ENCODE measurements at regions not wholly inside any gene's neighbourhood (a gene's known extent, or its start where the extent isn't known, plus 50 kb on each side); places are given as distances from the start of the nearest gene placed in this dataset.

DNA sequence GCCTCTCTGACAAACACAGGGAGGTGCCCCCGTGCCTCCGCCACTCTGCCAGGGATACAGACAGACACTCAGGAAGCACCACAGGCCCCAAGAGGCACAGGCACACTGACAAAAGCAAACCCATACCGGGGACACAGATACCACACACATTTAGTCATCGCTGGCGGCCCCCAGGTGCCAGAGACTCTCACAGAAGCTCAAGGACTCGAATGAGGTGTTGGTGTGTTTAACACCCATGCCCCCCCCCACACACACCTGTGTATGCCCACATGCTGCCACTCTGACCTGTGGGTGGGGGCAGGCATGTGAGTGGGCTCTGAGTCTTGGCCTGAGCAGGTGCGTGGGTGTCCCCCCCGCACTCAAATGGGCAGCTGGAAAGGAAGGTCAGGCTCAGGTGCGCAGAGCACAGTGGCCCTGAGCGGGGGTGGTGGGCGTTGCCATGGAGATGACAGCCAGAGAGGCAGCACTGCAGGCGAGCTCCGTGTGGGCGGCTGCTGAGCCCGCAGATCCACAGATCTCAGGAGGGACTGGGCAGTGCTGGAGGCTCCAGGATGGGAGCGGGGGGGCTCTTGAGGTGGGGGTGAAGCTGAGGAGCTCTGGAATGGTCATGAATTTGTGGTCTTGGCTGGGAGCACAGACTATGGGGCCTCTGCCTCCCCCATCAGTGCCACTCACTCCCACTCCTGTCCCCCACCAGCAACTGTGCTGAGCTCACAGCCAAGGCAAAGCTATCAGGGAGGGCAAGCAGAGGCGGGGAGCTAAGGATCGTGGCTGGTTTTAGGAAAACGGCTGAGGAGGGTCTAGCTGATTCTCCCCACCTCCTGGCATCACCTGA is 73.9 kb upstream of the TAF1B start:
- TF ChIP-seq, protein P1, sequence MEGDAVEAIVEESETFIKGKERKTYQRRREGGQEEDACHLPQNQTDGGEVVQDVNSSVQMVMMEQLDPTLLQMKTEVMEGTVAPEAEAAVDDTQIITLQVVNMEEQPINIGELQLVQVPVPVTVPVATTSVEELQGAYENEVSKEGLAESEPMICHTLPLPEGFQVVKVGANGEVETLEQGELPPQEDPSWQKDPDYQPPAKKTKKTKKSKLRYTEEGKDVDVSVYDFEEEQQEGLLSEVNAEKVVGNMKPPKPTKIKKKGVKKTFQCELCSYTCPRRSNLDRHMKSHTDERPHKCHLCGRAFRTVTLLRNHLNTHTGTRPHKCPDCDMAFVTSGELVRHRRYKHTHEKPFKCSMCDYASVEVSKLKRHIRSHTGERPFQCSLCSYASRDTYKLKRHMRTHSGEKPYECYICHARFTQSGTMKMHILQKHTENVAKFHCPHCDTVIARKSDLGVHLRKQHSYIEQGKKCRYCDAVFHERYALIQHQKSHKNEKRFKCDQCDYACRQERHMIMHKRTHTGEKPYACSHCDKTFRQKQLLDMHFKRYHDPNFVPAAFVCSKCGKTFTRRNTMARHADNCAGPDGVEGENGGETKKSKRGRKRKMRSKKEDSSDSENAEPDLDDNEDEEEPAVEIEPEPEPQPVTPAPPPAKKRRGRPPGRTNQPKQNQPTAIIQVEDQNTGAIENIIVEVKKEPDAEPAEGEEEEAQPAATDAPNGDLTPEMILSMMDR (IDR thresholded peaks at IDR 0.05; ENCODE audit: low read depth, low read length) = no peak
- H3K4me3 ChIP-seq = no peak overlapping the region
- DNase-seq (ENCODE audit: low read depth in 1 of 2, low spot score in 1 of 2) = no peak
- no peak overlapping the region for H3K27ac ChIP-seq
- H3K4me1 ChIP-seq (ENCODE audit: low read depth) = peaks cover 7% of the 10 kb centered on the region
- no peaks in the 10 kb centered on the region for H3K9me3 ChIP-seq (ENCODE audit: low read depth)
- H3K36me3 ChIP-seq = no peaks in the 10 kb centered on the region
- H3K27me3 ChIP-seq = no peaks in the 10 kb centered on the region

DNA sequence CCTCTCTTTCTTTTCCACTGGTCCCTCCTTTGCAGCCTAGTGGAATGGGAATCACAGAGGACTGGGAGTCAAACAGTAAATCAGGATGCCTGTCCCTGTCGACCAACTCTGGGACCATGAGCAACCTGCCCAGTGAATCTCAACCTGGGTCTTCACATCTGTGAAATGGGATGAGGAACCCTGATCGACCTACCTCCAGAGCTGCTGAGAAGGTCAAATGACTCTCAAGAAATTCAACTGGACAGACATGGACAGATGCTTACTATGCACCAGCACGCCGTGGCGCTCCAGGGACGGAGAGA is 73.3 kb upstream of the TAF1B start:
- TF ChIP-seq, protein P1 (IDR thresholded peaks at IDR 0.05; ENCODE audit: low read depth, low read length) = no peak
- Histone ChIP-seq H3K4me1 (ENCODE audit: low read depth) (peaks cover 7% of the 10 kb centered on the region), H3K27me3 (no peaks in the 10 kb centered on the region), H3K9me3 (ENCODE audit: low read depth) (no peaks in the 10 kb centered on the region), H3K4me3 (no peak overlapping the region), H3K36me3 (no peaks in the 10 kb centered on the region), H3K27ac (no peak overlapping the region)
- no peak for DNase-seq (ENCODE audit: low read depth in 1 of 2, low spot score in 1 of 2)

DNA sequence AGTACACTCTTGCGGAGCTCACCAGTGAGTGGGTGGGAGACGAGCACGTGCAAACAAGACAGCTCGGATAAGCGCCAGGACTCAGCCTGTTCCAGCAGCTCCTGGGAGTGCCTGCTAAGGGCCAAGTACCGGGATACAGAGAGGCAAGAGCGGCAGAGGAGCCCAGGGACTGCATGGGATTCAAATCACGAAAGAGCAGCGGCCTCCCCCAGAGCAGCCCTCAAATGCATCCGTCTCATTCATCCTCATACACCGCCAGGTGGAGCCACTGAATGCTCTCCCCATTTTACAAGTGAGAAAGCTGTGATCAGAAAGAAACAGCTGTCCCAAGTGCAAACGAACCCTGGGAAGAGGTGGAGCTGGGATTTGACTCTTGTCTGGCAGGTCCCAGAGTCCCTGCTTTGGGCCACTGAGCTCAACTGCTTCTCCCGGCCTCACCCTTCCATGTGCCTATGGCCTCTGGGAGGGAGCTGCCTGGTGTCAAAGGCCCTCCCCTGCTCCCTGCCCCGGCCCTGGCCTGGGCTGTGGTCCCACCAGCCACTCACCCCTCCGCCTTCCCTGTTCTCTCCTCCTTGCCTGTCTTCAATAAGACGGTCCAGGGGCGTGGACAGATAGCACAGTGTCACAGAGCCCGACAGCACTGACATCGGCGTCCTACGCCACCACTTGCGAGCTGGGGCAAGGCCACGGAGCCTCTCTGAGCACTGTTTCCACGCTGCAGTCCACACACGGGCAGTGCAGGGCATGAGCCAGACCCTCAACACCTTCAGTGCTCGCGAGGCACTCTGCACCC is 72.8 kb upstream of the TAF1B start:
- Histone ChIP-seq H3K4me1 (ENCODE audit: low read depth) (peaks cover 7% of the 10 kb centered on the region), H3K36me3 (no peaks in the 10 kb centered on the region), H3K27ac (no peak overlapping the region), H3K9me3 (ENCODE audit: low read depth) (no peaks in the 10 kb centered on the region), H3K4me3 (no peak overlapping the region), H3K27me3 (no peaks in the 10 kb centered on the region)
- DNase-seq (ENCODE audit: low read depth in 1 of 2, low spot score in 1 of 2) = peak; percentile 73 to 86
- TF ChIP-seq, protein P1 (IDR thresholded peaks at IDR 0.05; ENCODE audit: low read depth, low read length) = peak; percentile 81

DNA sequence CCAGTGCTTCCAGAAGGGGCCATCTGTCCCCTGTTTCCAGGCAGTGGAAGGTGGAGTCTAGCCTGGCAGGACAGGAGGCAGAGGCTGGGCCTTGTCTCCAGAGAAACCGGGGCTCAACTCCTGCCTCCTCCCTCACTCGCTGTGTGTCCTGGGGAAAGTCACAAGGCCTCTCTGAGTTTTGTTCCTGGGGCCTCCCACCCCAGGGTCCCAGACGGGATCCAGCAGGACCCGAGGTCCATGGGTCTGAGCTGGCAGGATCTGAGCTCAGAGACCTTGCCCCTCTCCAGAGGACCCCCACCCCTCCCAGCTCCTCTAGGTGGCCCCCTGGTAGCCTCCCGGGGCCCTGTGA is 72.2 kb upstream of the TAF1B start:
- TF ChIP-seq, protein P1 (IDR thresholded peaks at IDR 0.05; ENCODE audit: low read depth, low read length) = no peak
- peaks cover 7% of the 10 kb centered on the region for H3K4me1 ChIP-seq (ENCODE audit: low read depth)
- no peaks in the 10 kb centered on the region for H3K9me3 ChIP-seq (ENCODE audit: low read depth)
- H3K27me3 ChIP-seq = no peaks in the 10 kb centered on the region
- no peak for DNase-seq (ENCODE audit: low read depth in 1 of 2, low spot score in 1 of 2)
- no peak overlapping the region for H3K4me3 ChIP-seq
- no peak overlapping the region for H3K27ac ChIP-seq
- no peaks in the 10 kb centered on the region for H3K36me3 ChIP-seq

DNA sequence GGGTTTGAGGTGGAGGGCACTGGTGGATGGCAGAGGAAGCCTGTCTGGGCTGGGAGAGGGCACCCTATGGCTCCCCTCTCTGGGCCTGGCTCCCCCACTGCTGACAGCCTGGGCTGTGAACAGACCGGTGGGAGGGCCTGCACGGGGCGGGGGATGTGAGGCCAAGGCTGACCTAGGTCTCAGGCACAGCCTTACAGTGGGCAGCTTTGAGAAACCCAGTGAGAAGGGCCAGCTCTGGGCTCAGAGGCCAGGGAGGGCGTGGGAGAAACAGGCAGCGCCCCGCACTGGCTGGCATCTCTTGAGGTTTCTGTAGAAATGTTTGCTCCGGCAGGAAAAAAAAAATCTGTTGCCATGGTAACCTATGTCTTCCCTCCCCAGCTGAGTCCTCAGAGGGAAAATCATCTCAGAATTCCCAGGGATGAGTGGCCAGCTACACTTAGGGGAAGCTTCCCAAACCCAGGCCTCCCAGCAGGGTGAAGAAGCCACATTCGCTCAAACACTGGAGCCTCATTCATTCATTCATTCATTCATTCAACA is 71.7 kb upstream of the TAF1B start:
- Histone ChIP-seq H3K27ac (no peak overlapping the region), H3K9me3 (ENCODE audit: low read depth) (no peaks in the 10 kb centered on the region), H3K4me1 (ENCODE audit: low read depth) (peaks cover 7% of the 10 kb centered on the region), H3K4me3 (no peak overlapping the region), H3K27me3 (no peaks in the 10 kb centered on the region), H3K36me3 (no peaks in the 10 kb centered on the region)
- peak in 1 of 2 donors; percentile 77 for DNase-seq (ENCODE audit: low read depth in 1 of 2, low spot score in 1 of 2)
- TF ChIP-seq, protein P1 (IDR thresholded peaks at IDR 0.05; ENCODE audit: low read depth, low read length) = peak; percentile 21

Data from cardiac muscle cell (in vitro differentiated cells and primary cell).